ENCODE measurements at regions not wholly inside any gene's neighbourhood (a gene's known extent, or its start where the extent isn't known, plus 50 kb on each side); places are given as distances from the start of the nearest gene placed in this dataset.

- no peak for FAIRE-seq
These were observed 80.1 kb upstream of the ALDH1B1 start for GRCh38 chr9:38312406-38312805.

- FAIRE-seq: no peak
These were observed 80.9 kb upstream of the ALDH1B1 start for GRCh38 chr9:38311382-38312270.

- FAIRE-seq: no peak
These were observed 82.9 kb upstream of the ALDH1B1 start for GRCh38 chr9:38309324-38310195.

GRCh38 chr9:38308136-38308535, 84.4 kb upstream of the ALDH1B1 start:
- FAIRE-seq: no peak

GRCh38 chr9:38306899-38307298, 85.6 kb upstream of the ALDH1B1 start:
- FAIRE-seq: no peak

- no peak for FAIRE-seq
These were observed 86.9 kb upstream of the ALDH1B1 start for GRCh38 chr9:38305582-38305981.

DNA sequence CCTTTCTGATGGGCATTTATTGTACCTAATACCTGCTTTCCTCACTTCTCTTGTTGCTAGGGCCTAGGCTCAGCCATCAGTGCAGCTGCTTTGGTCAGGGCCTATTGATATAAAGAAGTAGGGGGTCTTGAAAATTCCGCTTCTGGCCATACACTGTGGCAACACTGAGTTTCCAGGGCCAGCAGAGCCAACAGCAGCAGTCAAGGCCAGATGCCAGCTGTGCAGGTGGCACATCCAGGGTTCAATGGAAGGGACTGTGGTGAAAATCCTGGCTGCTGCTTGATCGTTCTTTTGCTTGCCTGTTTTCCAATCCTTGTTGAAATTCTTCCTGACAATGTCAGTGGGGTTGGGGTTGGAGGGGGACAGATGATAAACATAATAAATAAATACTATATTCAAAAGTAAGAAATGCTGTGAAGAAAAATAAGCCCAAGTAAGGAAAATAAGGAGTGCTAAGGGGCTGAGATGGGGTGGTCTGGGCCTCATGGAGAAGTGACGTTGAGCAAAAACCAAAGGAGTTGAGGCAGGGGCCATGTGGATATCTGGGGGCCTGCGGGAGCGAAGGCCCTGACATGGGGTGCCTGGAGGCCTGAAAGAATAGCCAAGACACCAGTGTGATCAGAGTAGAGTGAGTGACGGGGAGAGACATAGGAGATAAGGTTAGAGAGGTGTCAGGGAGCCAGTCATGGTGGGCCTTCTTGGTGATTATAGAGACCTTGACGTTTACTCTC, 91.0 kb upstream of the ALDH1B1 start:
- FAIRE-seq: no peak

DNA sequence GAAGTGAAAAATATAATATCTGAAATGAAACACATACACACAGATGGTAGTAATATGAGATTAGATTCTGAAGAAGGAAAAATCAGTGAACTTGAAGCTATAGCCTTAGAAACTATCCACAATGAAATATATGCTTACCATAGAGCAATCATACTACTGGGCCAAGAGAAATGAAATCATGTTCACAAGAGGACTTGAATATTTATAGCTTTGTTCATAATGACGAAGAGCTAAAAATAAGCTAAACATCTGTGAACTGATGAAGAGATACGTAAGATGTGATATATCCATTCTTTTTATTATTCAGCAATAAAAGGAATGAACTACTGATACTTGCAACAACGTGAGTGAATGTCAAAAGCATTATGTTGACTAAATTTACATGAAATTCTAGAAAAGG, 92.6 kb upstream of the ALDH1B1 start:
- FAIRE-seq: no peak

- FAIRE-seq: no peak
These were observed 93.6 kb upstream of the ALDH1B1 start for GRCh38 chr9:38298904-38299303.

DNA sequence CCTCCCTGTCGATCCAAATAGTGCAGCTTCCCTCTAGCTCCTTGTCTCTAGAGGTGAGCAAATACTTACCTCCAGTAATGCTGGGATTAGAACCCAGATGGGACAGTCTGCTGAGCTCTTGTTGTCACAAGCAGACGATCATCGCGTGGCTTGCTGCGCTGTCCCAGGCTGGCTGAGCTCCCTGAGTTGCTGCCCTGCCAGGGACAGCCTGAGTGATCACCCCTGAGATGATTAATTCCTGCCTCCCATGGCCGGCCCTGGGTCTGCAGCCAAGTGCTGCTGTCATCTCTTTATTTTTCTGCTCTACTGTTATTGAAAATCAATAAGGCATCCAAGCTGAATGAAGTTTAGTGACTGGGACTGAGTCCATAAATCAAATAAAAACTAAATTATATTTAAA, 94.0 kb upstream of the ALDH1B1 start:
- no peak for FAIRE-seq

GRCh38 chr9:38296807-38297206, 95.7 kb upstream of the ALDH1B1 start:
- no peak for FAIRE-seq

- FAIRE-seq: no peak
These were observed 96.7 kb upstream of the ALDH1B1 start for GRCh38 chr9:38295764-38296163.

DNA sequence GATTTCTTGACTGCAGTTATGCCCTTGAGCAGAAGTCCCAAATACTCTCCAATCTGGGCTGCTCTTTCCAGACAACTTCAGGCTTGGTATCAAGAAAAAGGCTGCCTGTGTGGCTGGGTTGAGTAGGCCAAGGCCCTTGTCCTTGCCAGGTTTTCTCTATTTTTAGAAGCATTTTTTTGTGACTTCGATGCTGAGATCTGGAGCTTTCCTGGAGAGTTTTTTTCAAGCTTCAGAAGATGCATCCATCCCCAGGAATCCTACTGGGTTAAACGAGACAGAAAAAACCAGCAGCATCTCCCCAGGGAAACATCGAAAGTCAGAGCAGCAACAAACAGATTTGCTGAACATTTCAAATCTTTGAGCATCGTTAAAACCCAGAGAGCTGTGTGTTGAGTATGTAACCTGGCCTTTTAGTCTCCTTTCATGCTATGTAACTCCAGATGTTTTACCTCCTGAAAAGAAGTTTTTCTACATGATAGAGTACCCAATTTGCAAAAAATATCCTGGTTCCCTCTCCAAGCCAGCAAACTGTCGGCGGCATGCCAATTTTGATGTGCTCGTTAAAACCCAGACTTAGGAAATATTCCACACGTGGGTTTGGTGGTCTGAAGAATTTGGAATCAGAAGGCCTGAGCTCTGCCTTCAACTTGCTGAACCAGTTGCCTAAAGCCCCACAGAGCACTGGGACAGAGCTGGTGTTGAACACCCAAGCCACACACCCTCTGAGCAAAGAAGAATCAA, 98.1 kb upstream of the ALDH1B1 start:
- no peak for FAIRE-seq

DNA sequence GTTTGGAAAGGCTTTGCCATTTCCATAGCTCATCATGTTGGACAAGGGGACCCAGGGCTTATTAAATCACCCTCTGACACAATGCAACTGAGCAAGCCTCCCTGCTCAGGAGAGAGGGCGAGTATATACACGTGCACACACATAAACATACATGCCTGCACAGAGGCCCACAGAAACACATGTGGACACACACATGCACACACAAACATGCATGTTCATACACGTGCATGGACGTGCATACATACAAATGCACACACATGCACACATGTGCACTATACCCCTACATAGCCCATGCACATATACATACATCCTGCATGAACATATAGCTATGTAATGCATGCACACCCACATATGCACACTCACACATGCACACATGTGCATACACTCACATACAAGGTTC, 99.5 kb upstream of the ALDH1B1 start:
- FAIRE-seq: no peak

GRCh38 chr9:38292480-38292879, 100.0 kb upstream of the ALDH1B1 start:
- no peak for FAIRE-seq

DNA sequence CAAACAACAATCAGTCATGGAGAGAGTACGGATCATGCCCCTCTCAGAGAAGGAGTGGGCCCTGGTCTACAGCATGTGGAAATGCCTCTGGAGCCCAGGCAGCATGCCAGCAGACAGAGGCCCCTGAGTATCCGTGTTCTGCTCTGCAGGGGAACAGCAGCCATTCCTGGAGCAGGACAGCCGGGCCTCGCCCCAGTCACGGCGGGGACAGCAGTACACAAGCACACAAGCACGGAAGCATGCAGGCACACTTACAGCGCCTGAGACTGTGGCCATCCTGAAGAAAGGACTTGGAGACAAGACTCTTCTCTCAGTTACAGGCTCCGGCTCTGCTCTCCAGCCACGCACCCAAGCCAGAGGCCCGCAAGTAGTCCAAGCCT, 102.6 kb upstream of the ALDH1B1 start:
- no peak for FAIRE-seq

GRCh38 chr9:38289236-38289865, 103.2 kb upstream of the ALDH1B1 start:
- no peak for FAIRE-seq

- no peak for FAIRE-seq
These were observed 104.0 kb upstream of the ALDH1B1 start for GRCh38 chr9:38288502-38288901.

DNA sequence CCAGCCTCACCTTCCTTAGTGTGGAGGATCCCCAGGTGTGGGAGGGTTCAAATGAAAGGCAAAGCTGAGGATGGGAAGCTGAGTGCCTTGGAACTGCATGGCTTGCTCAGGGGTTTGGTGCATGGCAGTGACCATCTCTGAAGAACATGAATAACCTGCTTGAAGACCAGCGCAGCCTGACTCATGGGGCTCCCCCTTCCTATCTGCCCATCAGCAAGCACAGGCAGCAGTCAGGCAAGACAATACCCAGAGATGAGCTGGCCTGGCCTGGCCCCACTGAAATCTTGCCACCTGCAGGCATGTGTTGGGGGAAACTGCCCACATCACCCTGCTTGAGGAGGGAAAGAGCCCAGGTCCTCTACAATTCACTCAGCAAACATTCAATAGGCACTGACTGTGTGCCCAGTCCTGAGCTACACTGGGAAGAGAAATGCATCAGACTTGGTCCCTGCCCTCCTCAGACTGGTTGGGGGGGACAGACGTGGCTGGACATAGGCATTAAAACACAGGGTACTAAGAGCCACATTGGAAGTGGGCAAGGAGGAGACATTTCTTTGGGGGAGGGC, 105.0 kb upstream of the ALDH1B1 start:
- no peak for FAIRE-seq

DNA sequence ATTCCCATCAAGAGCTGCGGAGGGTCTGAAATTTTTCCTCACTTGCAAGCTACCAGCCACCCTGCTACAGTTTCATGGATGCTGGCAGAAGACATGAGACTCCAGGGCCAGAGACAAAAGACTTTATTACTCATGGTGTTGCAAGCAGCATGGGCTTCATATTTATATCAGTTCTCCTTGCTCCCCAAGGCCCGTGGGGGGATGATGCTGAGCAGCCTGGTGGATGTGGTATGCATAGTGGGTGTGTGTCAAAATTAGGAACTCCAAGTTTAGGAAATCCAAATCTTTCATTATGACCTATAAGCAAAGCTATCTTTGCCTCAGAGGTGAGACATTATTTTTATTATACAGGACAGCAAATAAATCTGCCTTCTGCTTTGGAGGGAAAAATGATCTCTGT, 105.7 kb upstream of the ALDH1B1 start:
- FAIRE-seq: no peak

DNA sequence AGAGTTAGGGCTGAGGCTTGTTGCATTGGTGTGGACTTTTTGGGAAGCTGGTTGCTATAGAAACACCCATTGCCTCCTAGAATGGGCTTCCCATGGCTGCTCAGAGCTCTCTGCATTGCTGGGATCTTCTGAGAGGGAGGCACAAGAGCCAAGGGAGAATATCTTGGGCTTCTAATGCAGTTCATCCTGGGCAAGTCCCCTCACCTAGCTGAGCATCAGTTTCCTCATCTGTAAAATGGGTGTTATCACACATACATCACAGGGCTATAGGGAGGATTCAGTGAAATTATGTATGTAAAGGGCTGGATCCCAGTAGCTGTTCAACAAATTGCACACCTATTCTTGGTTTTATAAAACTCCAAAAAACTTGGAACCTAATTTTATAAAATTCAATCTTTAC, 106.1 kb upstream of the ALDH1B1 start:
- no peak for FAIRE-seq

GRCh38 chr9:38285236-38285635, 107.3 kb upstream of the ALDH1B1 start:
- no peak for FAIRE-seq

All from TTC549 (cell line).